ENCODE measurements at regions not wholly inside any gene's neighbourhood (a gene's known extent, or its start where the extent isn't known, plus 50 kb on each side); places are given as distances from the start of the nearest gene placed in this dataset.

GRCh38 chr5:2137444-2138050, 254.8 kb upstream of the IRX4 start:
- FAIRE-seq, result no peak

GRCh38 chr5:2136728-2137333, 254.1 kb upstream of the IRX4 start:
- FAIRE-seq, result no peak

- FAIRE-seq, result no peak
Measured at GRCh38 chr5:2135833-2136232, 253.1 kb upstream of the IRX4 start.

DNA sequence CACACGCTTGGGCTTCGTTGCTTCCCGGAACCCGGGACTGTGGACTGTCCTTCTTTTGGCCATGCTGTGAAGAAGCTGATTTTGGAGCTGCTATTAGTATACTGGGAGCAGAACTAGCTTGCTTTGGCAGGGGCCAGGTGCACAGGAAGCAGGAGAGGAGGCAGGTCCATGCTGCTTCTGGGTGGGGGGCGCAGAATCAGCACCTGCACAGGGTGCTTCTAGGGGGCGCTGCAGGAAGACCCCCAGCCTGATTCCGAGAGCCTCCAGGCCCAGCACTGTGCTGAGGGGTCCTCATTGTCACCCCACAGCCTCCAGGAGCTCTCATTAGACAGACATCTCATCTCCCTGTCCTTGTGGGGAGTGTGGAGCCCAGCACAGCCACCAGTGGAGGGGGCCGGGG, 252.6 kb upstream of the IRX4 start:
- no peak for FAIRE-seq

- FAIRE-seq, result no peak
Measured at GRCh38 chr5:2134543-2135292, 252.0 kb upstream of the IRX4 start.

DNA sequence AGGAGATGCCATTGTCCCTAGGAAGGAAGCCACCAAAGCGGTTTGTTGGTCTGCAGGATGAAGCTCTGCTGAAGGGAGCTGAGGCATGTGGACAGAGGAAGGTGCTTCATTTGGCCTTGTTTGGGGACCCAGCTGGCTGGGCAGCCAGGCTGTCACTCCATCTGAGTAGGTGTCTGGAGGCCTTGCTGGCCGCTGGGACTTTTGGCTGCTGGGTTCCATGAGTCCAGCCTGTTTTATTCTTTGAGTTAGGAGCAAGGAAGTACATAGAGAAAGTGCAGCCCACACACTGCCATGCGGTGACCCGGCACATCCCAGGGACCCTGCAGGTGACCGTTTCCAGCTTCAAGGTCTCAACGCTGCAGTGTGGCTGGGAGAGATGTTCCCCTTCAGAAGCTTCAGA, 251.2 kb upstream of the IRX4 start:
- no peak for FAIRE-seq

DNA sequence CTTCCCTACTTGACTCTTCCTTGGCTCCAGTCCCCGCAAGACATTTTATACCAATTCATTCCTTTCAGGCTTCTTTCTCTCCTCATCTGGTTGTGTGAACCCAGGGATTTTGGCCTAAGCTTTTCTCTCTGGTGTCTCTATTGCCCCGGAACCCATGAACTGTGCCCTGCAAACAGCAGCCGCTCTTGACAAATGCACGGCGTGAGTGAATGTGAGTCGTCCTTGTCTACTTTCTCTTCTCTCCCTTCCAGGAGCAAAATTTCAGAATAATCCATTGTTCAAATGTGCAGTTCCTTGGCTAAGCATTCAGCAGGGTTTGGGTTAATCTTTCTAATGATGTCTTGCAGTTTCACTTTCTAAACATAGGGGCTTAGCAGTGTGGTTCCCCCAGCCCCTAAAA, 250.4 kb upstream of the IRX4 start:
- no peak for FAIRE-seq

- no peak for FAIRE-seq
Measured at GRCh38 chr5:2132497-2132847, 249.7 kb upstream of the IRX4 start.

GRCh38 chr5:2131826-2132496, 249.2 kb upstream of the IRX4 start:
- FAIRE-seq, result no peak

DNA sequence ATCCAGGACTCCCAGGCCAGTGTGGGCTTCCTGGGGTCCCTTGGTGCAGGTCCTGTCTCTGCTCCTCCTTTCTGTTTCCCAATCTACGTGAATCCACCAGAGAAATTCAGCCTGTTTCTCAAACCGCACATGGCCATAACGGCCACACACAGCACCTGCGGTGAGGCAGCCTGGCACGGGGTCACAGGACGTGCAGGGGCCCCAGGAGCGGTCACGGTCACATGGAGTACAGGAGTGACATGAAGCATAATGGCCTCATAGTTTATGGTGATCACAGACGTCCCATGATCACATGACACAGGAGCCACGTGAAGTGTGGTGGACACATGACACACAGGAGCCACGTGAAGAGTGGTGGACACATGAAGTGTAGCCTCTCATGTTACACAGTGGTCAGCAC, 248.5 kb upstream of the IRX4 start:
- no peak for FAIRE-seq

- no peak for FAIRE-seq
Measured at GRCh38 chr5:2130361-2130760, 247.6 kb upstream of the IRX4 start.

- no peak for FAIRE-seq
Measured at GRCh38 chr5:2129568-2130272, 247.0 kb upstream of the IRX4 start.

GRCh38 chr5:2128686-2129355, 246.1 kb upstream of the IRX4 start:
- no peak for FAIRE-seq

DNA sequence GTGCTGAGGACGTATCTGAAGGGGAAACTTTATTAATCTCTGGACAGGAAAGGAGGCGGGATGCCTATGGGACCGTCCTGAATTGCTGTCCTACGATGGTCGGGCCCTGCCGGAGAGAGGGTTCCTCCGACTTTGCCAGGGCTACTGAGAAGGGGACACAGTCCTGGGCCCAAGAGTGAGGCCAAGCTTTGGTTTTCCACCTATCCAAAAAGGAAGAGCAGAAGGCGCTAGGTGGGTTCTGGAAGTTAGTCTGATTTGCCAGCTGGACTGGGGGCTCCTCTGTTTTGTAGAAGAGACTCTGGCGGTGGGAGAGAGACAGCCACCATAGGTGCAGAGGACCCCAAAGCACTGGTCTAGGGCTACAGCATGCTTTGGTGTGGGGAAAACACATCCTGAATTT, 243.8 kb upstream of the IRX4 start:
- no peak for FAIRE-seq

DNA sequence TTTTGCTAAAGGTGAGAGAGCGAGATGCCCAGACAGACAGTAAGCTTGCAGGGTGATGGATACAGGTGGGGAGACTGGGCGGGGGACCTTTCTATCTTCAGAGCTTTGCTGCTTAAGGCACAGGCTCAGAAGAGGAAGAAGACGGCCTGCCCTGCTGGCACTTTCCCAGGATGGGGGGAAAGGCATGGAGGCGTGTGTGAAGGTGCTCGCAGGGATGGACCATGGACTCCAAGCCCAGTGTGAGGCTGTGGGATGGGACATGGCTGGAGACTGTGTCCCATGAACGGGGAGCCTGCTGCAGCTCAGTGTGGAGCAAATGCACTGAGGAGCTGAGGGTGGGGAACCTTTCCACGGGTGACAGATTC, 243.2 kb upstream of the IRX4 start:
- no peak for FAIRE-seq

- FAIRE-seq, result no peak
Measured at GRCh38 chr5:2125171-2125900, 242.6 kb upstream of the IRX4 start.

GRCh38 chr5:2124434-2125170, 241.9 kb upstream of the IRX4 start:
- no peak for FAIRE-seq

- no peak for FAIRE-seq
Measured at GRCh38 chr5:2123874-2124273, 241.1 kb upstream of the IRX4 start.

DNA sequence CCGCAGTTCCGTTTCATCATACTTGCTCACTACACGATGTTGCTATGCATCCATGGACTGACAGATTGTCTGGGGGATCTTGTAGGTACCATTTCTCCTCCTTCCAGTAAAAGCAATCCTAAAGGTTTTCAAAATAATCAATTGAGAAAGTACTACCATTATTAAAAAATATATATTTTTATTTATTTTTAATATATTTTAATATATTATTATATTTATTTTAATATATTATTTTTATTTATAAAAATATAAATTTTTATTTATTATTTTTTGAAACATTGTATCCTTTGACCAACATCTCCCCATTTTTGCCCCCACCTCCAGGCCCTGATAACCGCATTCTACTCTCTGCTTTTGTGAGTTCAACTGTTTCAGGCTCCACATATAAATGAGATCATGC, 237.6 kb upstream of the IRX4 start:
- FAIRE-seq, result no peak

- no peak for FAIRE-seq
Measured at GRCh38 chr5:2119573-2119972, 236.8 kb upstream of the IRX4 start.
